GM21367 (cell line): ENCODE measurements at regions not wholly inside any gene's neighbourhood (a gene's known extent, or its start where the extent isn't known, plus 50 kb on each side); places are given as distances from the start of the nearest gene placed in this dataset.
A peak's percentile ranks its signal among the peaks of the same experiment; 100 is the strongest.

Experiments
- ATAC-seq: cut with Tn5 transposase; IDR thresholded peaks from one replicate; pipeline ENCODE4 v1.9.1; 2021; ENCODE audit not compliant: unreplicated experiment

DNA sequence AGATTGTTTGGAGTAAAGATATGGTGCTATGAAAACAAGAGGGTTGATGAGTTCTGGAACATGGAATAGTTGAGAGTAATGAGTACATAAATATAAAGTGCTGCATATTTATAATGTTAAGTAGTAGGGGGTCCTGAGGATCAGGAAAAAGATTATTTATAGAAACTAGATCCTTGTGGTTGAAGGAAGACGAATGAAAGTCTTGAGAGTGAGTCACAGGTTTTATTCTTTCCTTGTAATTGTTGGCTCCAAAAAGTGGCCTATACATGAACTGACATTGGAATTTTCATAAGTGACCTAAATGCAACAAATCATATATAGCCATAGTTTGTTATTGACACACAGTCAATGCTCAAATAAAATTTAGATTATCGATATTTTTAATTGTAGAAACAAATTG, 440.4 kb upstream of the PRICKLE1 start:
- no peak for ATAC-seq

DNA sequence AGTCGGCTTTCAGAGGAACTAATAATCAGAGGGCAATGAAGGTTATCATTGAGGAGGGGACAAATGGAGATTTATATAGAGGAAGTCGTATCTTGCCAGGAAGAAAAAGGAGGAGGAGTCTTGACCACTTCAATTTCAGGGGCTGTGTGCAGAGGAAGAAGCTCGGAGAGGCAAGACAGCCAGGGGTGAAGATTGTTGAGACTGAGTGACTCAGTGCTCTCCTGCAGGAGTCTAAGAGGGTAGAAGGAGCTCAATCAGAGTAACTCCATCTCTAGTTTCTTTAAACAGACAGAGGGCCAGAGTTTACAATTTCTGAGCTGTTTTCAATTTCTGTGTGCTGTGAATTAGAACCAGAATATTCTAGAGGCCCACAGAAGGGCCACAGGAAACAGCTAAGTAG, 439.3 kb upstream of the PRICKLE1 start:
- no peak for ATAC-seq

- ATAC-seq, result no peak
These were observed 433.3 kb upstream of the PRICKLE1 start for GRCh38 chr12:43022838-43023237.

DNA sequence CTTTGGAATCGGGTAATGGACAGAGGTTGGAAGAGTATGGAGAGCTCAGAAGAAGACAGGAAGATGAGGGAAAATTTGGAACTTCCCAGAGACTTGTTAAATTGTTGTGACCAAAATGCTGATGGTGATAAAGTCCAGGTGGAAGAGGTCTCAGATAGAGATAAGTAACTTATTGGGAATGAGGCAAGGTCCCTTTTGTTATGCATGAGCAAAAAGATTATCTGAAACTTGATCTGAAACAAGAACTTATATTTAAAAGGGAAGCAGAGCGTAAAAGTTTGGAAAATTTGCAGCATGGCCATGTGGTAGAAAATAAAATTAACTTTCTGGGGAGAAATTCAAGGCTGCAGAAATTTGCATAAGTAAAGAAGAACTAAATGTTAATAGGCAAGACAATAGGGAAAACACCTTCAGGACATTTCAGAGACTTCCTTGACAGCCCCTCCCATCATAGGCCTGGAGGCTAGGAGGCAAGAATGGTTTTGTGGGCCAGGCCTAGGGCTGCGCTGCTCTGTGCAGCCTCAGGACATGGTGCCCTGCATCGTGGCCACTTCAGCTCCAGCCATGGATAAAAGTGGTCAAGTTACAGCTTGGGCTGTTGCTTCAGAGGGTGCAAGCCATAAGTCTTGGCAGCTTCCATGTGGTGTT, 425.7 kb upstream of the PRICKLE1 start:
- ATAC-seq, result no peak

DNA sequence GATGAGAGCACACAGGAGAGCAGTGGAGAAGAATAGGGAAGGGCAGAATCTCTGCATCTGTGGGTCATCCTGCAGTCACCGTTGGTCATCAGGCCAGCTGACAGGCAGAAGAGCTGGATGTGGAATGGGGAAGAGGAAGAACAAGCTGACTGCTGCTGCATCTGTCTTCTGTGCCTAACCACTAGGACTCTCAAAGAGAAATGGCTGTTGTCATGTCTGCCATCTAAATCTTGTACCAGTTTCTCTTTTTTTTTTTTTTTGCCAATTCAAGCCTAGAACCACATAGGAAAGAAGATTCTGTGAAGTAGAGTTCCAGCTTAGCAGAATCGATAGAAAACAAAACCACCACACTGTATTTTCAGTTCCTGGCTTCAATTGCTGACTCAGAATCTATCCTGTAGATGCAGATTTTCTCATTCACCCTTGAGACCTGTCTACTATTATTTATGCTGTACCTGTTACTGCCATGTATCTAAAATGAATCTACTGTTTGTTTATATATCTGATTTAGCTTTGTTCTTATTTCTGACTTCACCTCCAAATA, 421.9 kb upstream of the PRICKLE1 start:
- ATAC-seq, result peak; percentile 90

- no peak for ATAC-seq
These were observed 420.3 kb upstream of the PRICKLE1 start for GRCh38 chr12:43009846-43010240.

DNA sequence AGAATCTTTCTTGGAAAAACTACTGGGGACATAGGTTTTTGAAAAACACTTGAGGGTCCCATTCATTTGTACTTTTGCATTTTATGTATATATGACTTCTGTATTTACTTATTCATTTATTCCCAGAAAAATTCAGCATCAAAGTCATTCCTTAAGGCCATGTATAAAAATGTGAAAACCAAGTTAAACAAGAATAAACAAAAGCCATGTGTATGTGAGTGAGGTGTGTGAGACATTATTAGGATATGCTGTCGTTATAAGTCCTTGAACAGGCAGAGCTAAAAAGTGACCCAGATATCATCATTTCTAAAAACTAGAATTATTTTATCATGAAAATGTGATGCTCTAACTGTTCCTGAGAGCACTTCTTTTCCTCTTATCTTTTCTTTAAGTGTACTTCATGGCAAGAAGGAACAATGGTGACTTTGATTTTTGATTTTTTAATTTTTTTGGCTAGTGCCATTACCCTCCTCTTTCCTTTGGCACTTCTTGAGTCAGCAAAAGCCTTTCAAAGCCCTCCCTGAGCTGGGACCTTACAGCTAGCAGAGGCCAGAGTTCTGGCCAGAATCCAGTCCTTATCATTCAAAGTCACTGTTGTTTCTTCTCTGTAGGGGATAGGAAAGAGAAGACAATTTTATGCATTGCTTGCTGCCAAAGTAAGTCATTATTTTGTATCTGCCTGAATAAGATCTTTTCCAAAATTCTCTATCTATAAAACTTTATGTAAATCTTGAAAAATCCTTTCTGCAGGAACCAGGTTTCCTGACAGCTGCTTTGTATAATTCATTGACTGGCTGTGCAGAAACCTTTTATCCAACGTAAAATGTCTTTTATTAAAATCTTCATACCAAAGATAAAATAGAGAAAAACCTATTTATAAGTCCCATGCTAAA, 419.7 kb upstream of the PRICKLE1 start:
- ATAC-seq, result no peak

DNA sequence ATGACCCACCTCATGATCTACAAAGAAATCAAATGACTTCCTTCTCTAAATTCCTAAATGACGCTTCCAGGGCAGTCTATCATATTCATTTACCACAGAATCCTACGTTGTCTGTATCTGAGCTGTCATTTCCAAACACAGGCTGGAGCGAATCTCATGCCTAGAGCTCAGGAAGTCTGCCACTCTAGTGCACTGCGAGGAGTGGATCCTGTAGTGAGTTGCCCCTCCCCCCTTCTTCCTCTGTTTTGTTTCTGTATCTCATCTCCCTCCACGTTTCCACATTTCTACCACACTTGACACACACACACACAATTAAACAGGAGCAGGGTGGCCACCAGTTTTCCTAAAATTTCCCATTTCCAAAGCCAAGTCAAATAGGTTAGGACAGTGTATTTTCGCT, 415.4 kb upstream of the PRICKLE1 start:
- no peak for ATAC-seq

DNA sequence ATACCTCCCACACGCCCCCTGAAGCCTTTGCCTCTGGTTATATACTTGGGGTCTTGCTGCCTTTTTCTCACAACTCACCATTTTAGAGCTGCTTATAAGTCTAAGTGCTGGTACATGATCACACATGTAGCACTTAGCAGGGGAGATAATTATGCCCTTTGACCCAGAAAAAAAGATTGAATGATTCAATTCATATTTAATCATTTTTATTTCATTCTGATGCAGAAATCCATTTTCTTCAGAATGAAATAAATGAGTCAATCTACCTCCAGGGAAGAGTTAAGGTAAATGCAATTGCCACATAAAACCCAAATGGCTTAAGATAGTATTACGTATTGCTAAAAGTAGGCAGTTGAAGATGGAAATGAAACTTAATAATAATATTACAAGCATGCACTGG, 414.6 kb upstream of the PRICKLE1 start:
- no peak for ATAC-seq

DNA sequence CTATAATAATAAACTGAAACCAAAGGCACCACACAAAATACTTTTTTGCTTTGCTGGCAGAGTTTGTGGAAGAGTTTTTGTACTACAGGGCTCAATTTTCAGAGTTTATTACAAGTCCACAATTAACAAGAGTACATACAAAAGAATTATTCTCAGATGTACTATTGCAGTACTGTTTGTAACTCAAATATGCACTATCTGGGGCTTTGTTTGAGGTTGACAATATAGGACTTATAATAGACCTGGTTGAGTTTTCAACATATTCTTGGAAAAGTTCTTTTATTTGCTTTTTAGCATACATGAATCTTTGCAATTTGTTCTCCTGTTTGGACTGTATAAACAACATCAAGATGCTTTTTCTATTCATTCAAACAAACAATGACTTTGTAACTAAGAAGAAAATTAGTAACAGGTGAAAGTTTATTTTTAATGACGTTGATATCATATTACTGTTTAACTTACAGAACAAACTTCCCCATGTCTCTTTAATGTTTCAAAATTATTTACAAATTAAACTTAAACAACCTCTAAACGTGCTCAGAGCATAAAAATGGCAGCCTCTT, 407.4 kb upstream of the PRICKLE1 start:
- no peak for ATAC-seq

DNA sequence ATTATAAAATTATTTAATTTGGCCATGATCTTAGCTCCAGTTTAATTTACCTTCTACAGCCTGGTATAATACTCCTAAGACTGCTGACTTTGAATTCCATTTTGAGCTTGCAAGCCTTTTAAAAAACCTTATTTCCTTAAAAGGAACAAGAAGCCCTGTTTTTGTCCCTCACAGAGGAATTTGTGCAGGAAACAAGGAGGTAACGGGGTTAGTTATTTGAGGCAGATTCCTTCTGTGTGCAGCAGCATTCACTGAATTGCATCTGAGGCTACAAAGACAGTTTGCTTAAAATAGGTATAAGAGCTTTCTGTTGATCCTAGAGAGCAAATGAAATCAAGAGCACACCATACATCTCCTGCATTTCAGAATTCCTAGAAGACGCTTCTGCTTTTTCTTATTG, 403.3 kb upstream of the PRICKLE1 start:
- no peak for ATAC-seq

DNA sequence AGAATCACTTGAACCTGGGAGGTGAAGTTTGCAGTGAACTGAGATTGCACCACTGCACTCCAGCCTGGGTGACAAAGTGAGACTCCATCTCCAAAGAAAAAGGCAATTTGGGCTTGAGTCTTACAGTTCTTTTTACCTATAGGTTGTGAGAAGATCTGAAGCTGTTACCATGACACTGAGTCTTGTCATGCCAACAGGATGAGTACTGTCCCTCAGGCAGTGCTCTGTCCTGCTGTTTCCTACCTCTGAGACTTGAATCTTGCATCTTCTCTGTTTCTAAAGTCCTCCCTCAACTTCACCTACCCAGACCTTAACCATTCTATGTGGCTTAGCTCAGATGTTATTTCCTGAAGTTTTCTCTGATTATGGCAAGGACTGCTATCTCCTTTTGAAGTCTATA, 400.8 kb upstream of the PRICKLE1 start:
- ATAC-seq, result no peak

DNA sequence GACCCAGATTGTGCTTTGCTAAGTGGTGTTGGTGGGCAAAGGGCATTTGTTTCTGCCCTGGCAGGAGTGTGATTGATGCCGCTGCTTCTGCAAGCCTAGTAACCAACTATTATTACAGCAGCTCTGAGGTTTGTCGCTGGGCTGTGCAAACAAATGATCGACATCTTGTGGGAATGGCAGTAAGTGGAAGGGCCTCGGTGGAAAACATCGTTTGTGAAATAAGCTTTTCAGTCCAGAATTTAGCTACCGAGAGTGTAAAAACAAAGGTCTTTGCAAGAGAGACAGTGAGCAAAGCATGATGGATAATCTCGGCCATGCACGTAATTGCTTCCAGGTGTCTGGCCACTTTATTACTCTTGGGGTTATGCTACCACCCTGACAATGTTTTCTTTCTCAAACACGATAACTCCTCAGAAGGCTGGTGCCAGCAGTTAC, 397.7 kb upstream of the PRICKLE1 start:
- ATAC-seq, result no peak

- no peak for ATAC-seq
These were observed 396.0 kb upstream of the PRICKLE1 start for GRCh38 chr12:42985506-42985905.

DNA sequence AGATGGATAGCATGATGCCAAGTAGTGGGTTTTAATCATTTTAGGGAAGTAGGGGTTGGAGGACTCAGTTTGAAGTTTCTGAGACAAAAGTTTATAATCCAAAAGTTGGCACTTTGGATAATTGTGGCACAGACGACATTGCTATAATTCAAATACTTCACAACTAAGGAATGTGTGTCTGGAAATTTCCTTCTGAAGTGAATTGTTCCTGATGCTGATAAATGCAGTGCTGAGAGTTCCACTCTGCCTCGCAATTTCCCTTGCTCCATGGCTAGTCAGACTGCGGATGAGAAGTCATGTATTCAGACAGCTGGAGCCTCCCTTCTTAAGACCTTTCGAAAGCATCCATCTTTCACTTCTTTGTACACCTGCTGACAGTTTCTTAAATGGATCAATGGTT, 393.3 kb upstream of the PRICKLE1 start:
- no peak for ATAC-seq

DNA sequence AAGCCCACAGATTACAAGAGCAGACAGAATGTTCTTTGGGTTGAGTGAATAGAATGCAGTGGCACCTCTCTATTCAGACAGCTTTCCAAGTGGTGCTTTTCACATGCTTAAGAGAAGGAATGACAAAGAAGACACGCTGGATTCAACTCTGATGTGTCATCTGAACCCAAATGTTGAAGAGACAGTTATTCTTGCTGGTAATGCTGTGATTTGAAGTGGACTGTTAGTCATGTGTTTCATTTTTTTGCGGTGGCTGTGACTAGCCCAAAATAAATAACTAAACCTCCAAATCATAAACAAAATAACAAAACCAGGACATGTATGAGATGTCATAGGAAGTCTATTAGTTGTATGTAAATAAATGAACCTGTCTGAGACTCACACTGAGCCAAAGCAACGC, 391.8 kb upstream of the PRICKLE1 start:
- no peak for ATAC-seq

DNA sequence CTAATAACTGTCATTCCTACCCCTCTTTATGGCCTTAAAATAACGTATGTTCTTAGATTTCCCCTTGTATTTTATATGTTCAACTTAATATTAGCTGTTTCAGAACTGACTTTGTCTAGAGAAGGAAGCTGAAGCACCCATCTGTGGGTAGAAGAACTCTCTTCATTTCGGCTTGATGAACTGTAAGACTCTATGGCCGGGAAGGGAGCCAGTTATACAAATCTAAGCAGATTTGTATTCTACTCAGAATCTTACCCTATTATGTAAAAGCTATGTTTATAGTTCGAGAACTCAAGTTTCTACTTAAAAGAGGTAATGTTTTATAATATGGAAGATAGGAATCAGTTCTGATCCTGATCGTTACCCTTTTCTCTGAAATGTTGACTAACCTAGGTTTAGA, 390.9 kb upstream of the PRICKLE1 start:
- no peak for ATAC-seq

GRCh38 chr12:42979746-42980145, 390.2 kb upstream of the PRICKLE1 start:
- ATAC-seq, result no peak

DNA sequence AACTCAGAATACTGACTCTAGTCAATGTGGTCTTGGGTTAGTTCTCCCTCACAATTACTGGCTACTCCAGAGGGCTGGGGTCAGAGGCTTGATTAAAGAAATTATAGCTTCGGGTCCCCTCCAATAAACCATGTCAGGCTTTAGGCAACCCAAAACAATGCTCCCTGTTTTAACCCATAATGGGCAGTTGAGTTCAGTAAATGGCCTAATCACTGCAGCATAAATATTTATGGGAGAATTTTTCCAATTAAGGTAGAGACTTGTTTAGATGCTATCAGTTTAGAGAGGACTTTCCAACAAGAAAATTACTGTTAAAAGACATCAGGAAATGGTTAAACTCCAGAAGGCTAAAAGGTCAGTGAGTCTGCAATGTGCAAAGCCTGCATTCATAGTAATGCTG, 389.2 kb upstream of the PRICKLE1 start:
- ATAC-seq, result no peak

- ATAC-seq, result no peak
These were observed 388.1 kb upstream of the PRICKLE1 start for GRCh38 chr12:42977451-42978230.

DNA sequence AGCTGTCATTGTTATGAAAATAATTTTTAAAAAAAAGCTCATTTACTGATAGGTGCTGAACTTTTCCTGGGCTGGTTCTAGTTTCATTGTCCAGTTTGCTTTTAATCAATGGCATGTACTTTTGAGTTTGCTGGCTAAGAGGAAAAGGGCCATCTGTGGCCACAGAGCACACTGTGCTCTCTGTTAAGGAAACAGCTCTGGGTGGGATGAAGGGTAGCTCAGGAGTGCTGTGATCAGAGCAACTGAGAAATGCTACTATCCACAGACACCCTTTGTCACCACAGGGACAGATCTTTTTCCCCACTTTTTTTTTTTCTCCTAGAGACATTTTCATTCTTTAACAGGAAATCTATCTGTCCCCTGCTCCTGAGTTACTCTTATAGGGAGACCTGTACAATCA, 387.1 kb upstream of the PRICKLE1 start:
- no peak for ATAC-seq
